Liver (tissue), 3 donors: ENCODE measurements at regions not wholly inside any gene's neighbourhood (a gene's known extent, or its start where the extent isn't known, plus 50 kb on each side); places are given as distances from the start of the nearest gene placed in this dataset.

Experiments used
- CTCF ChIP-seq: fragments of 150-350 bp; IDR thresholded peaks from 2 replicates; pipeline ENCODE4 v1.5.1; 2017; ENCODE audit warnings: improper control_type of control experiment, low read depth, low read length; ENCODE audit not compliant: missing input control
- EGR1 ChIP-seq, 2 donors: IDR thresholded peaks; 2 replicates each; pipeline ENCODE4 v1.6.1; 2016 to 2018; ENCODE audit warnings: antibody characterized with exemption in 2 of 2, low read depth in 2 of 2
- FOXA2 ChIP-seq: IDR thresholded peaks from 2 replicates; pipeline ENCODE4 v1.6.1; 2016; ENCODE audit warnings: antibody characterized with exemption
- GABPA ChIP-seq, 2 donors: IDR thresholded peaks in 1 of 2; conservative IDR thresholded peaks in 1 of 2; 2 replicates each; pipeline ENCODE4 v1.6.1; 2016; ENCODE audit warnings: antibody characterized with exemption in 2 of 2, mild to moderate bottlenecking in 1 of 2, moderate library complexity in 1 of 2
- HNF4G ChIP-seq: IDR thresholded peaks from 2 replicates; pipeline ENCODE4 v1.6.1; 2016; ENCODE audit warnings: antibody characterized with exemption
- JUND ChIP-seq, 2 donors: IDR thresholded peaks; 2 replicates each; pipeline ENCODE4 v1.6.1; 2016; ENCODE audit warnings: antibody characterized with exemption in 2 of 2
- RAD21 ChIP-seq, 2 donors: IDR thresholded peaks; 2 replicates each; pipeline ENCODE4 v1.6.1; 2016; ENCODE audit warnings: antibody characterized with exemption in 2 of 2, mild to moderate bottlenecking in 2 of 2
- REST ChIP-seq: IDR thresholded peaks from 2 replicates; pipeline ENCODE4 v1.6.1; 2016; ENCODE audit warnings: antibody characterized with exemption, mild to moderate bottlenecking
- RXRA ChIP-seq, 2 donors: IDR thresholded peaks; 2 replicates each; pipeline ENCODE4 v1.6.1; 2017 to 2018; ENCODE audit warnings: antibody characterized with exemption in 2 of 2, mild to moderate bottlenecking in 1 of 2
- TAF1 ChIP-seq: conservative IDR thresholded peaks from 2 replicates; pipeline ENCODE4 v1.6.1; 2016; ENCODE audit warnings: antibody characterized with exemption, mild to moderate bottlenecking
- YY1 ChIP-seq: IDR thresholded peaks from 2 replicates; pipeline ENCODE4 v1.6.1; 2016; ENCODE audit warnings: antibody characterized with exemption, mild to moderate bottlenecking
- TF ChIP-seq, protein P1 (sequence below): IDR thresholded peaks from 2 replicates; pipeline ENCODE4 v1.6.1; 2016; ENCODE audit warnings: antibody characterized with exemption
- TF ChIP-seq, protein P2 (sequence below): IDR thresholded peaks from 2 replicates; pipeline ENCODE4 v1.6.1; 2016; ENCODE audit warnings: antibody characterized with exemption
- donor health status: healthy.
- donor health status: healthy.

GRCh38 chr5:136892000-136892399 is 526.7 kb upstream of the TRPC7 start:
- TF ChIP-seq CTCF (no peak), JUND (IDR thresholded peaks at IDR 0.05) (no peak), HNF4G (no peak), FOXA2 (no peak), REST (no peak), GABPA (IDR thresholded peaks at IDR 0.05 in 1 of 2, conservative IDR thresholded peaks at IDR 0.05 in 1 of 2) (no peak), EGR1 (IDR thresholded peaks at IDR 0.05; ENCODE audit: low read depth in 2 of 2) (no peak), TAF1 (no peak), RAD21 (IDR thresholded peaks at IDR 0.05) (no peak), YY1 (no peak), RXRA (IDR thresholded peaks at IDR 0.05) (no peak)
- TF ChIP-seq, protein P1, sequence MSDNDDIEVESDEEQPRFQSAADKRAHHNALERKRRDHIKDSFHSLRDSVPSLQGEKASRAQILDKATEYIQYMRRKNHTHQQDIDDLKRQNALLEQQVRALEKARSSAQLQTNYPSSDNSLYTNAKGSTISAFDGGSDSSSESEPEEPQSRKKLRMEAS = no peak
- TF ChIP-seq, protein P2, sequence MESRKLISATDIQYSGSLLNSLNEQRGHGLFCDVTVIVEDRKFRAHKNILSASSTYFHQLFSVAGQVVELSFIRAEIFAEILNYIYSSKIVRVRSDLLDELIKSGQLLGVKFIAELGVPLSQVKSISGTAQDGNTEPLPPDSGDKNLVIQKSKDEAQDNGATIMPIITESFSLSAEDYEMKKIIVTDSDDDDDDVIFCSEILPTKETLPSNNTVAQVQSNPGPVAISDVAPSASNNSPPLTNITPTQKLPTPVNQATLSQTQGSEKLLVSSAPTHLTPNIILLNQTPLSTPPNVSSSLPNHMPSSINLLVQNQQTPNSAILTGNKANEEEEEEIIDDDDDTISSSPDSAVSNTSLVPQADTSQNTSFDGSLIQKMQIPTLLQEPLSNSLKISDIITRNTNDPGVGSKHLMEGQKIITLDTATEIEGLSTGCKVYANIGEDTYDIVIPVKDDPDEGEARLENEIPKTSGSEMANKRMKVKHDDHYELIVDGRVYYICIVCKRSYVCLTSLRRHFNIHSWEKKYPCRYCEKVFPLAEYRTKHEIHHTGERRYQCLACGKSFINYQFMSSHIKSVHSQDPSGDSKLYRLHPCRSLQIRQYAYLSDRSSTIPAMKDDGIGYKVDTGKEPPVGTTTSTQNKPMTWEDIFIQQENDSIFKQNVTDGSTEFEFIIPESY = no peak
